ENCODE measurements at regions not wholly inside any gene's neighbourhood (a gene's known extent, or its start where the extent isn't known, plus 50 kb on each side); places are given as distances from the start of the nearest gene placed in this dataset.

DNA sequence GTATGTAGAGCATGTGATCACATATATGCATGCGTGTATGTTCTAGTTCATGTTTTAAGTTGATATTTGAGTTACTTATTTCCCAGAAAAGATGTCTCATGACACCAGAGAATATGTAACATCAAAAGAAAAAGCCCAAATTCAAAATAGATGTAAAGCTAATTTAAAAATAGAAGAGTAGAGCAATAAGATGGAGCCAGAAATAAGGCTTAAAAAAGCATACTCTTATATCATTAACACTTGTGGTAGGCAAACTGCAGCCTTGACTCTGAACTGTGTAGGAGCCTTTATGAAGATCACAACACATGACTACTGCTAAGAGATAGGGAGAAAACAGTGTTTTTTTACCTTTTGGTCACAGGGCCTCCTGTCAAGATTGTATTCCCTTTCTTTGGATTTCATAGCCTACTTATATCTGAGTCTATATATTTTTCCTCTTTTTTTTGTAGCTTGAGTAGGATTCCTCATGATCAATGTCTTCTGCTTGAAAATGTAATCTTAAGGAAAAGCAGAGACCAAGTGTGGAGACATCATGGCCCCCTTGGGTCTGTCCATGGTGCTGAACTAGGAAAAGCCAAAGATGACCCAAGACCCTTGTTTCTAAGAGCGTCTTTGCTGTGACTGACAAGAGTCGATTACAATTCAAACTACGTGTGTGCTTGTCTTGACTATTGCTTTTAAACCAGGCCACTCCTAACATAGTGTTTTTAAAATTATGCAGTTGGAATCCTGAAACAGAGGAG is 390.4 kb downstream of the SHISA9 start:
- H3K27me3 ChIP-seq (ENCODE audit: control insufficient read depth in 3 of 3, insufficient read depth in 3 of 3, low read length in 3 of 3) = no peaks in the 10 kb centered on the region
- no peak overlapping the region for H3K4me3 ChIP-seq (ENCODE audit: low read depth in 1 of 3, low read length in 3 of 3)
- no peaks in the 10 kb centered on the region for H3K9me3 ChIP-seq (ENCODE audit: control insufficient read depth in 2 of 2, insufficient read depth in 1 of 2, low read depth in 1 of 2, low read length in 1 of 2)
- H3K27ac ChIP-seq (ENCODE audit: low read depth in 1 of 3, low read length in 2 of 3) = no peak overlapping the region
- H3K4me1 ChIP-seq (ENCODE audit: control insufficient read depth in 3 of 3, insufficient read depth in 2 of 3, low read depth in 1 of 3, low read length in 2 of 3) = no peaks in the 10 kb centered on the region
- H3K36me3 ChIP-seq (ENCODE audit: control insufficient read depth in 3 of 3, insufficient read depth in 2 of 3, low read depth in 1 of 3, low read length in 3 of 3) = no peaks in the 10 kb centered on the region
- WGBS, 3 donors = 78 to 83% (median 80%) methylated on average over 4 of the region's 4 CpGs
- FAIRE-seq (no peak), DNase-seq (no peak)

DNA sequence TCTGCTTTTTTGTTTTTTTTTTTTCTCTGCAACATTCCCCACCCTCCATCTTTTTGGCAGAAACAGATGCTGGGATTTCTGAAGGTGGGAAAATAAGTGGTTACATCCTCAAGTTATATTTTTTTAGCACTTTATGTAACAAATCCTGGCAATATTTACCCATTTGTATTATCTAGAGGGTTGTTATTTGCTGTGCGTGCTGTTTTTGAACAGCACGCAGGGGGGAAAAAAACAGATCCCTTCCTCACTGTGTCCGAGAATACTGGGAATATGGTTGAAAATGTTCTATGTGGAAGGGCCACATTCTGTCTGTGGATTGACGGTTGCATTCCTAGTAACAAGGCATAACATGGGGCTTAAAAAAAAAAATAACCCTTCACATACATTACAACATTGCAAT is 394.8 kb downstream of the SHISA9 start:
- Histone ChIP-seq H3K9me3 (ENCODE audit: control insufficient read depth in 2 of 2, insufficient read depth in 1 of 2, low read depth in 1 of 2, low read length in 1 of 2) (no peaks in the 10 kb centered on the region), H3K27ac (ENCODE audit: low read depth in 1 of 3, low read length in 2 of 3) (no peak overlapping the region), H3K36me3 (ENCODE audit: control insufficient read depth in 3 of 3, insufficient read depth in 2 of 3, low read depth in 1 of 3, low read length in 3 of 3) (no peaks in the 10 kb centered on the region), H3K4me3 (ENCODE audit: low read depth in 1 of 3, low read length in 3 of 3) (no peak overlapping the region), H3K27me3 (ENCODE audit: control insufficient read depth in 3 of 3, insufficient read depth in 3 of 3, low read length in 3 of 3) (no peaks in the 10 kb centered on the region), H3K4me1 (ENCODE audit: control insufficient read depth in 3 of 3, insufficient read depth in 2 of 3, low read depth in 1 of 3, low read length in 2 of 3) (no peaks in the 10 kb centered on the region)
- WGBS, 3 donors = 86 to 89% (median 88%) methylated on average over 4 of the region's 4 CpGs
- FAIRE-seq (no peak), DNase-seq (no peak)

DNA sequence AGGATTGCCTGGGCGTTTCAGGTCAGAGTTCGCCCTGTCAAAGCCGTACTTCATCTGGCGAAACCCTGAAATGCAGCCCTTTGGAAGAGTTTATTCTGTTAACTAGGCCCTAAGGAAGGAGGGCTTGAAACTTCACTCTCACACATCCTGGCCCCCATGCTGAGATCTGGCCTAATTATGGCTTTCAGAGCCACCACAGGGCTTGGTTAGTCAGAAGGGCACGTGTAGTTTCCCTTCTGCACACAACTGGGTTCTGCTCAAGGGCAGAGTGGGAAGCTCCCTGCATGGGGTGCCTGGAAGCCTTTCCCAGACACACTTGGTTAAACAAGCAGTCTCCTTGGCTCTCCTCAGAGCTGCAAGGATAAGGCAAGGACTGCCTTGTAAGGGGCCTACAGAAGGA is 397.3 kb downstream of the SHISA9 start:
- Histone ChIP-seq H3K27me3 (ENCODE audit: control insufficient read depth in 3 of 3, insufficient read depth in 3 of 3, low read length in 3 of 3) (no peaks in the 10 kb centered on the region), H3K4me1 (ENCODE audit: control insufficient read depth in 3 of 3, insufficient read depth in 2 of 3, low read depth in 1 of 3, low read length in 2 of 3) (no peaks in the 10 kb centered on the region), H3K9me3 (ENCODE audit: control insufficient read depth in 2 of 2, insufficient read depth in 1 of 2, low read depth in 1 of 2, low read length in 1 of 2) (no peaks in the 10 kb centered on the region), H3K36me3 (ENCODE audit: control insufficient read depth in 3 of 3, insufficient read depth in 2 of 3, low read depth in 1 of 3, low read length in 3 of 3) (no peaks in the 10 kb centered on the region), H3K4me3 (ENCODE audit: low read depth in 1 of 3, low read length in 3 of 3) (no peak overlapping the region), H3K27ac (ENCODE audit: low read depth in 1 of 3, low read length in 2 of 3) (no peak overlapping the region)
- FAIRE-seq (no peak), DNase-seq (no peak)
- WGBS, 3 donors = 55 to 71% (median 65%) methylated on average over 5 of the region's 5 CpGs

DNA sequence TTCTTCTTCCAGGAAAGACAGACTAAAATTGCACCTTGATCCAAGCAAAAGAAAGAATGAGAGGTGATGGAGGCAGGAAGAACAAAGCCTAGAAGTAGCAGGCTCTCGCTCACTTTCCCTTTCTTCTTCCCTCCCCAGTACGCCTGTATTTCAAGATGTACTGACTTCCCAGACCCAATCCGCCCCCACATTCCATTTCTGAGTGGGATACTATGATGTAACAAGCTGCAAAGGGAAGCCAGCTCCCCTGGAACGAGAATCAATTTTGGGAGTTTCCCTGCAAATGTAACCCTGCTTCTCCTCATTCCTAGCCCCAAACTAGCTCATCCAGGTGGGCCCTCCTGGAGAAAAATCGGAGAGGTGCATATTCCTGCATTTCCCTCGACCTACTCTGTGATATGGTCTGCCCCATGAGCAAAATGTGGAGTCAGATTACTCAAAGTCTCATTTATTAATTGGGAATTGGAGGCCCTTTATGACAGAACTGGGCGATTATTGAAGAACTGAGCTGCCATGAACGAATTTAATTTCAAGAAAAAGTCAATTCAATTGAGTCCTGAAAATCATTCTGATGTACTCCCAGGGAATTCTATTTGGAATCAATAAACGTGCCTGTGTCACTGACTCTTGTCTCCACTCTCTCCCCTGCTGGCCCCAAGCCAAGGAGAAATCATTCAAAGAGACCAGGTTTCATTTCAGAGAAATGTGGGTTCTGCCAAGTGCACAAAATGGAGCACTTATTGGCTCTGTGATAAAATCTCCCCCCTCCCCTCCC is 398.9 kb downstream of the SHISA9 start:
- WGBS, 3 donors = 47 to 64% (median 54%) methylated on average over 9 of the region's 9 CpGs

DNA sequence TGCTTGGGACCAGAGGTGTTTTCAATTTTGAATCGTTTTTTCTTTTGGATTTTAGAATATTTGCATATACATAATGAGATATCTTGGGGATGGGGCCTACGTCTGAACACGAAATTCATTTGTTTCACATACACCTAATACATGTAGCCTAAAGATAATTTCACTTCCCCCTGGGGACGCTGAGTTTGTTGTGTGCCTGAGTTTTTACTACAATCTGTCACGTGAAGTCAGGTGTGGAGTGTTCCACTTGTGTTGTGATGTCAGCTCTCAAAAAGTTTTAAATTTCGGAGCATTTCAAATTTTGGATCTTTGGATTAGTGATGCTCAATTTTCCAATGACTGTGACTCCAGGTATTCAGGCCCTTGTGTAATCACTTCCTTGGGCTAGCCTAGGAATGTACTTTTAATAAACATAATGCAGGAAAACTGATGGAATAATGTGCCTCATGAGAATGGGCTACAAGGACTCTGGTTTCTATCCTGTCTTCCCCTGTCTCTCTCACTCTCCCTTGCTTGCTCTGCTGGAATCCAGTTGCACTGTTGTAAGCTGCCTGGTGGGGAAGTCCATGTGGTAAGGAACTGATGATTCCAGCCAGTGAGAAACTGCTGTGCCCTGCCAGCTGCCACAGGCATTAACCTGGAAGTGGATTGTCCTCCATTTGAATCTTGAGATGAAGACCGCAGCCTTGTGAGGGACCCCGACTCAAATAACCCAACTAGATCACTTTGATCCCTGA is 403.8 kb downstream of the SHISA9 start:
- Histone ChIP-seq H3K9me3 (ENCODE audit: control insufficient read depth in 2 of 2, insufficient read depth in 1 of 2, low read depth in 1 of 2, low read length in 1 of 2) (no peaks in the 10 kb centered on the region), H3K36me3 (ENCODE audit: control insufficient read depth in 3 of 3, insufficient read depth in 2 of 3, low read depth in 1 of 3, low read length in 3 of 3) (no peaks in the 10 kb centered on the region), H3K27me3 (ENCODE audit: control insufficient read depth in 3 of 3, insufficient read depth in 3 of 3, low read length in 3 of 3) (no peaks in the 10 kb centered on the region), H3K27ac (ENCODE audit: low read depth in 1 of 3, low read length in 2 of 3) (no peak overlapping the region), H3K4me1 (ENCODE audit: control insufficient read depth in 3 of 3, insufficient read depth in 2 of 3, low read depth in 1 of 3, low read length in 2 of 3) (no peaks in the 10 kb centered on the region), H3K4me3 (ENCODE audit: low read depth in 1 of 3, low read length in 3 of 3) (no peak overlapping the region)
- DNase-seq (no peak), FAIRE-seq (no peak)
- WGBS, 3 donors = 72 to 79% (median 73%) methylated on average over 8 of the region's 8 CpGs

More for the DNA sequence above, 398.9 kb downstream of the SHISA9 start:
- Histone ChIP-seq H3K27ac (ENCODE audit: low read depth in 1 of 3, low read length in 2 of 3) (no peak overlapping the region), H3K9me3 (ENCODE audit: control insufficient read depth in 2 of 2, insufficient read depth in 1 of 2, low read depth in 1 of 2, low read length in 1 of 2) (no peaks in the 10 kb centered on the region), H3K36me3 (ENCODE audit: control insufficient read depth in 3 of 3, insufficient read depth in 2 of 3, low read depth in 1 of 3, low read length in 3 of 3) (no peaks in the 10 kb centered on the region), H3K4me3 (ENCODE audit: low read depth in 1 of 3, low read length in 3 of 3) (no peak overlapping the region), H3K4me1 (ENCODE audit: control insufficient read depth in 3 of 3, insufficient read depth in 2 of 3, low read depth in 1 of 3, low read length in 2 of 3) (no peaks in the 10 kb centered on the region), H3K27me3 (ENCODE audit: control insufficient read depth in 3 of 3, insufficient read depth in 3 of 3, low read length in 3 of 3) (no peaks in the 10 kb centered on the region)
- no peak for DNase-seq
- FAIRE-seq = no peak

DNA sequence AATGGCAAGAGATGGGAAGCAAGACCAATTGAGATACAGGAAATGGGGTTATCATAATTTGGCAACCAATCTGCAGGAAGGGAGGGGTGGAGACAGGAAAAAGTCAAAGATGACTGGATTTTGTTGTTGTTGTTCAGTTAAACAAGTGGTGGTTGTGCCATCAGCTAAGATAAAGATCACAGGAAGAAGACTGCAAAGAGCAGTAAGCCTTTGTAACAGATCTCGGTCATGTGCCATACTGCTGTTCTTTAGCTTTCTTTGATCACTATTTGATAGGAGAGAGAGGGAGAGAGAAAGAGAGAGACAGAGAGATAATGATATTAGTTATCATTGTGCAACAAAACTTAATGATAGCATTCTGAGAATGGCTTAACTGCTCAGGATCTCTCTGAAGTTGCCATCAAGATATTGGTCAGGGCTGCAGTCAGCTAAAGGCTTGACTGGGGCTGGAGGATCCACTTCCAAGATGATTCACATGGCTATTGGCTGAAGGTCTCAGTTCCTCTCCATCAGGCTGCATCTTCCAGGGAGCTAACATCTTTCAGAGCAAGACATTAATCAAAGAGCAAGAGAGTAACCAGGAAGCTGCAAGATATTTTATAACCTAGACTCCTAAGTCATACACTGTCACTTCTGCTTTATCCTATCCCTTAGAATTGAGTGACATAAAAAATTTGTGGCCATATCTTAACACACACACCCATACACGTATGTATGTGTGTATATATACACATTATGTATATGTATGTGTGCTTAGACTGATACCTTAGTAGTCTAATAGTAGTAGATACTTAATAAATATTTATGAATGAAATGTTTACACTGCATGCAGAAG is 405.0 kb downstream of the SHISA9 start:
- no peaks in the 10 kb centered on the region for H3K36me3 ChIP-seq (ENCODE audit: control insufficient read depth in 3 of 3, insufficient read depth in 2 of 3, low read depth in 1 of 3, low read length in 3 of 3)
- WGBS, 3 donors = 43 to 54% (median 50%) methylated on average over 2 of the region's 2 CpGs
- no peak for DNase-seq
- H3K4me1 ChIP-seq (ENCODE audit: control insufficient read depth in 3 of 3, insufficient read depth in 2 of 3, low read depth in 1 of 3, low read length in 2 of 3) = no peaks in the 10 kb centered on the region
- no peak for FAIRE-seq
- H3K27ac ChIP-seq (ENCODE audit: low read depth in 1 of 3, low read length in 2 of 3) = no peak overlapping the region
- H3K9me3 ChIP-seq (ENCODE audit: control insufficient read depth in 2 of 2, insufficient read depth in 1 of 2, low read depth in 1 of 2, low read length in 1 of 2) = no peaks in the 10 kb centered on the region
- H3K27me3 ChIP-seq (ENCODE audit: control insufficient read depth in 3 of 3, insufficient read depth in 3 of 3, low read length in 3 of 3) = no peaks in the 10 kb centered on the region
- no peak overlapping the region for H3K4me3 ChIP-seq (ENCODE audit: low read depth in 1 of 3, low read length in 3 of 3)

DNA sequence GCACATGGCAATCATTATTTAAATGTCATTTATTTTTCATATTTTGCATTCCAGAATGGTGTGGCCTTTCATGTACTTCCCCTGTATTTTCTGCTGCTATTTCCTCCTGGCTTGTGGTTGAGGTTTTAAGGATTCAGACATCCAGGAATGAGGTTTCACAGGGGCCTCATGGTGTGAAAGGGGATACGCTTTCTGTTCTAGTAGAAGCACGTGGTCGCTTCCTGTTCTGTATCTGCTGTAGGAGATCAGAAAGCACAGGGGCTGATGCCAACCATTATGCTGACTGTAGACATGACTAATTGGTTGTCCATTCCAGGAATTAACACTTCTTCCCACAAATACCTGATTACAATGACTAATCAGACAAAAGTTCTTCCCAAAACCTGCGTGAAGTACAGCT is 405.9 kb downstream of the SHISA9 start:
- no peak for FAIRE-seq
- Histone ChIP-seq H3K4me3 (ENCODE audit: low read depth in 1 of 3, low read length in 3 of 3) (no peak overlapping the region), H3K4me1 (ENCODE audit: control insufficient read depth in 3 of 3, insufficient read depth in 2 of 3, low read depth in 1 of 3, low read length in 2 of 3) (no peaks in the 10 kb centered on the region)

DNA sequence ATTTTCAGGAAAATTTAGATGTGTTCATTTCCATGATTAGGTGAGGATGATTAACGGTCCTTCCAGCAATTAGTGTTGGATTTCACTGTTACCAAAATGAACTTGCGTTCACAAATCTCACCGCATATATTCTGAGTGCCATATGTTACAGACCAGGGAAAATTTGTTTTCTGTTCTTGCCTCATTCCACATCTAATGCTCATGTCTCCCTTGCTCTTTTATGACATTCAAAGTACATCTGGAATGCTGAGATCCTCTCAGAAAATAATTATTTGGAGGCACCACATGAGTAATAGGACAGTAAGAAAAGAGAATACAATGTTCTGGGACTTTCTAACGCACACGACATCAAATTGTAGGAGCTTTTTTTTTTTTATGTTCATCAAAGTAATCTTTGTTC is 406.5 kb downstream of the SHISA9 start:
- Histone ChIP-seq H3K27ac (ENCODE audit: low read depth in 1 of 3, low read length in 2 of 3) (no peak overlapping the region), H3K9me3 (ENCODE audit: control insufficient read depth in 2 of 2, insufficient read depth in 1 of 2, low read depth in 1 of 2, low read length in 1 of 2) (no peaks in the 10 kb centered on the region), H3K4me1 (ENCODE audit: control insufficient read depth in 3 of 3, insufficient read depth in 2 of 3, low read depth in 1 of 3, low read length in 2 of 3) (no peaks in the 10 kb centered on the region), H3K27me3 (ENCODE audit: control insufficient read depth in 3 of 3, insufficient read depth in 3 of 3, low read length in 3 of 3) (no peaks in the 10 kb centered on the region), H3K4me3 (ENCODE audit: low read depth in 1 of 3, low read length in 3 of 3) (no peak overlapping the region), H3K36me3 (ENCODE audit: control insufficient read depth in 3 of 3, insufficient read depth in 2 of 3, low read depth in 1 of 3, low read length in 3 of 3) (no peaks in the 10 kb centered on the region)
- no peak for DNase-seq
- FAIRE-seq = no peak
- WGBS, 3 donors = 88 to 91% (median 89%) methylated on average over 5 of the region's 5 CpGs

More for the DNA sequence above, 405.9 kb downstream of the SHISA9 start:
- Histone ChIP-seq H3K27me3 (ENCODE audit: control insufficient read depth in 3 of 3, insufficient read depth in 3 of 3, low read length in 3 of 3) (no peaks in the 10 kb centered on the region), H3K36me3 (ENCODE audit: control insufficient read depth in 3 of 3, insufficient read depth in 2 of 3, low read depth in 1 of 3, low read length in 3 of 3) (no peaks in the 10 kb centered on the region), H3K27ac (ENCODE audit: low read depth in 1 of 3, low read length in 2 of 3) (no peak overlapping the region), H3K9me3 (ENCODE audit: control insufficient read depth in 2 of 2, insufficient read depth in 1 of 2, low read depth in 1 of 2, low read length in 1 of 2) (no peaks in the 10 kb centered on the region)
- no peak for DNase-seq
- WGBS, 3 donors = 46 to 65% (median 52%) methylated on average over 4 of the region's 4 CpGs

Data from small intestine (tissue), 7 donors.